Keratinocyte (primary cell): ENCODE measurements at regions not wholly inside any gene's neighbourhood (a gene's known extent, or its start where the extent isn't known, plus 50 kb on each side); places are given as distances from the start of the nearest gene placed in this dataset.

Experiments used
- DNase-seq: peaks from one replicate; pipeline ENCODE4 v3.0.0-alpha.2; 2011; ENCODE audit warnings: low read depth, missing footprints, low spot score
- FAIRE-seq: peaks from 2 replicates; lab custom pipeline; 2011; peaks lifted over from hg19 to GRCh38; lab: Jason Lieb, UNC
- H2AFZ ChIP-seq: 2 replicates; pipeline ENCODE4 v1.6.0; 2012; ENCODE audit warnings: low read length, control low read depth, inconsistent platforms; ENCODE audit not compliant: control insufficient read depth
- H3K27ac ChIP-seq: 2 replicates; pipeline ENCODE4 v1.5.1; 2011; ENCODE audit warnings: low read length; ENCODE audit not compliant: control insufficient read depth, insufficient read depth
- H3K27me3 ChIP-seq: 3 replicates; pipeline ENCODE4 v1.6.0; 2011; ENCODE audit warnings: low read length; ENCODE audit not compliant: control insufficient read depth, insufficient read depth; ENCODE audit errors: extremely low read depth
- H3K36me3 ChIP-seq, 2 experiments: 2 replicates in 1 of 2; 3 replicates in 1 of 2; pipeline ENCODE4 v1.5.1; 2011; ENCODE audit warnings: low read length in 2 of 2, mild to moderate bottlenecking in 1 of 2; ENCODE audit not compliant: control insufficient read depth in 2 of 2, insufficient read depth in 2 of 2; ENCODE audit errors: extremely low read depth in 1 of 2
- H3K4me1 ChIP-seq: 3 replicates; pipeline ENCODE4 v1.5.1; 2011; ENCODE audit warnings: low read length; ENCODE audit not compliant: control insufficient read depth, insufficient read depth; ENCODE audit errors: extremely low read depth
- H3K4me2 ChIP-seq: 3 replicates; pipeline ENCODE4 v1.6.0; 2011; ENCODE audit warnings: low read depth, low read length; ENCODE audit not compliant: control insufficient read depth, insufficient read depth; ENCODE audit errors: extremely low read depth
- H3K4me3 ChIP-seq, 3 experiments: fragments of 200-600 bp in 1 of 3; sonication (generic) in 1 of 3; 2 replicates in 2 of 3; 3 replicates in 1 of 3; pipeline ENCODE4 v1.5.1; 2011 to 2016; ENCODE audit warnings: low read length in 3 of 3, mild to moderate bottlenecking in 3 of 3, control low read depth in 2 of 3, inconsistent platforms in 1 of 3, low read depth in 1 of 3, mixed read lengths in 1 of 3, mixed run types in 1 of 3, moderate library complexity in 1 of 3; ENCODE audit not compliant: control insufficient read depth in 2 of 3, insufficient read depth in 2 of 3; ENCODE audit errors: extremely low read depth in 1 of 3
- H3K79me2 ChIP-seq: 2 replicates; pipeline ENCODE4 v1.6.0; 2012; ENCODE audit warnings: low read length; ENCODE audit not compliant: control insufficient read depth, insufficient read depth
- H3K9ac ChIP-seq: 3 replicates; pipeline ENCODE4 v1.6.0; 2011; ENCODE audit warnings: low read length; ENCODE audit not compliant: control insufficient read depth, insufficient read depth; ENCODE audit errors: extremely low read depth
- H3K9me1 ChIP-seq: 3 replicates; pipeline ENCODE4 v1.6.0; 2011; ENCODE audit warnings: low read length; ENCODE audit not compliant: control insufficient read depth, insufficient read depth; ENCODE audit errors: extremely low read depth
- H3K9me3 ChIP-seq: 2 replicates; pipeline ENCODE4 v1.5.1; 2012; ENCODE audit warnings: low read depth, low read length; ENCODE audit not compliant: control insufficient read depth
- H4K20me1 ChIP-seq: 3 replicates; pipeline ENCODE4 v1.6.0; 2011; ENCODE audit warnings: low read length; ENCODE audit not compliant: control insufficient read depth, insufficient read depth; ENCODE audit errors: extremely low read depth
- EZH2 ChIP-seq: IDR thresholded peaks from one replicate; pipeline ENCODE4 v1.6.1; 2012; ENCODE audit warnings: inconsistent platforms, mild to moderate bottlenecking, low read length, moderate library complexity
- dilution Hi-C: fragments of 300-500 bp; cut with MboI; formaldehyde crosslinking; loops from one replicate; pipeline ENCODE4 v1.7.0; 2020; ENCODE audit warnings: low sequenced_read_pairs; ENCODE audit not compliant: extremely low pct_ligation_motif_present
- TF ChIP-seq, protein P1 (sequence below), 3 experiments: IDR thresholded peaks in 1 of 3; conservative IDR thresholded peaks in 1 of 3; optimal IDR thresholded peaks in 1 of 3; 2 replicates in 2 of 3; 3 replicates in 1 of 3; pipeline versions ENCODE3 to v1.5.1; 2011; ENCODE audit warnings: low read length in 3 of 3, mild to moderate bottlenecking in 3 of 3, moderate library complexity in 2 of 3, control low read depth in 1 of 3, inconsistent platforms in 1 of 3; ENCODE audit not compliant: insufficient read depth in 2 of 3; ENCODE audit errors: extremely low read depth in 1 of 3

DNA sequence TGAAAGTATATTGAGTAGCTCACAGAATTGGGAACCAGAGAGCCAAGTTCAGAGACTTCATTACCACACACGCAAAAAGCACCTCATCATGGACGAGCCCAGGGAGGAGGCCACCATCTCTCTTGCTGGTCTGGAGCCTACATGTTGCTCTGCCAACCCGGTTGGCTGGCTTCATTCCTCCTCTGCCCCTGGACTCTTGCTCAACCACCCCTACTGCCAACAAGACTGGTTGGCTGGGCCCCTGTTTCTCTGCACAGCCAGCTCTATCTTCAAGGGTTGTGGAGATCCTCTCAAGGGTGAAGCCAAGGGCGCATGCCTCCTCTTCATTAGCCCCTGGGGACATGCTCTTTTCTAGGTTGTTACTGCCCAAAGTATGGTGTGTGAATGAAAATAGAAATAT, 142.7 kb downstream of the JCAD start:
- Histone ChIP-seq H3K4me2 (no peak overlapping the region), H3K4me3 (no peak overlapping the region), H3K9ac (no peak overlapping the region), H3K27me3 (peaks cover 4% of the 10 kb centered on the region), H3K27ac (no peak overlapping the region), H2AFZ (no peak overlapping the region), H3K9me3 (no peaks in the 10 kb centered on the region), H3K9me1 (no peaks in the 10 kb centered on the region), H3K36me3 (no peaks in the 10 kb centered on the region), H3K4me1 (peaks cover 12% of the 10 kb centered on the region), H3K79me2 (no peaks in the 10 kb centered on the region), H4K20me1 (no peaks in the 10 kb centered on the region)
- FAIRE-seq (no peak), DNase-seq (no peak)
- dilution Hi-C loops, result no loop called here
- TF ChIP-seq, protein P1, sequence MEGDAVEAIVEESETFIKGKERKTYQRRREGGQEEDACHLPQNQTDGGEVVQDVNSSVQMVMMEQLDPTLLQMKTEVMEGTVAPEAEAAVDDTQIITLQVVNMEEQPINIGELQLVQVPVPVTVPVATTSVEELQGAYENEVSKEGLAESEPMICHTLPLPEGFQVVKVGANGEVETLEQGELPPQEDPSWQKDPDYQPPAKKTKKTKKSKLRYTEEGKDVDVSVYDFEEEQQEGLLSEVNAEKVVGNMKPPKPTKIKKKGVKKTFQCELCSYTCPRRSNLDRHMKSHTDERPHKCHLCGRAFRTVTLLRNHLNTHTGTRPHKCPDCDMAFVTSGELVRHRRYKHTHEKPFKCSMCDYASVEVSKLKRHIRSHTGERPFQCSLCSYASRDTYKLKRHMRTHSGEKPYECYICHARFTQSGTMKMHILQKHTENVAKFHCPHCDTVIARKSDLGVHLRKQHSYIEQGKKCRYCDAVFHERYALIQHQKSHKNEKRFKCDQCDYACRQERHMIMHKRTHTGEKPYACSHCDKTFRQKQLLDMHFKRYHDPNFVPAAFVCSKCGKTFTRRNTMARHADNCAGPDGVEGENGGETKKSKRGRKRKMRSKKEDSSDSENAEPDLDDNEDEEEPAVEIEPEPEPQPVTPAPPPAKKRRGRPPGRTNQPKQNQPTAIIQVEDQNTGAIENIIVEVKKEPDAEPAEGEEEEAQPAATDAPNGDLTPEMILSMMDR (optimal IDR thresholded peaks at IDR 0.05 in 1 of 3, IDR thresholded peaks at IDR 0.05 in 1 of 3, conservative IDR thresholded peaks at IDR 0.05 in 1 of 3; ENCODE audit: extremely low read depth in 1 of 3, insufficient read depth in 2 of 3, low read length in 3 of 3), result no peak
- TF ChIP-seq EZH2, result no peak

GRCh38 chr10:29914986-29915785, 144.2 kb downstream of the JCAD start:
- no peaks in the 10 kb centered on the region for H4K20me1 ChIP-seq
- dilution Hi-C loops, result no loop called here
- H2AFZ ChIP-seq, result no peak overlapping the region
- FAIRE-seq, result peak; percentile 39
- H3K36me3 ChIP-seq, result no peaks in the 10 kb centered on the region
- TF ChIP-seq, protein P1 (optimal IDR thresholded peaks at IDR 0.05 in 1 of 3, IDR thresholded peaks at IDR 0.05 in 1 of 3, conservative IDR thresholded peaks at IDR 0.05 in 1 of 3; ENCODE audit: extremely low read depth in 1 of 3, insufficient read depth in 2 of 3, low read length in 3 of 3), result no peak
- TF ChIP-seq EZH2, result no peak
- no peaks in the 10 kb centered on the region for H3K9me3 ChIP-seq
- no peak overlapping the region for H3K27ac ChIP-seq
- H3K79me2 ChIP-seq, result no peaks in the 10 kb centered on the region
- no peaks in the 10 kb centered on the region for H3K4me1 ChIP-seq
- H3K4me2 ChIP-seq, result no peak overlapping the region
- no peak for DNase-seq
- H3K9me1 ChIP-seq, result no peaks in the 10 kb centered on the region
- H3K4me3 ChIP-seq, result no peak overlapping the region
- no peak overlapping the region for H3K9ac ChIP-seq
- H3K27me3 ChIP-seq, result no peaks in the 10 kb centered on the region
